GM18867 (cell line): ENCODE measurements at regions not wholly inside any gene's neighbourhood (a gene's known extent, or its start where the extent isn't known, plus 50 kb on each side); places are given as distances from the start of the nearest gene placed in this dataset.
A peak's percentile ranks its signal among the peaks of the same experiment; 100 is the strongest.
"Not testable (repeated sequence)": the region's sequence is repeated elsewhere in the genome, so short reads cannot be mapped to it uniquely, and the experiment has no call there.

Experiments
- ATAC-seq: cut with Tn5 transposase; IDR thresholded peaks from one replicate; pipeline ENCODE4 v1.9.1; 2021; ENCODE audit warnings: mild to moderate bottlenecking, moderate library complexity; ENCODE audit not compliant: unreplicated experiment

DNA sequence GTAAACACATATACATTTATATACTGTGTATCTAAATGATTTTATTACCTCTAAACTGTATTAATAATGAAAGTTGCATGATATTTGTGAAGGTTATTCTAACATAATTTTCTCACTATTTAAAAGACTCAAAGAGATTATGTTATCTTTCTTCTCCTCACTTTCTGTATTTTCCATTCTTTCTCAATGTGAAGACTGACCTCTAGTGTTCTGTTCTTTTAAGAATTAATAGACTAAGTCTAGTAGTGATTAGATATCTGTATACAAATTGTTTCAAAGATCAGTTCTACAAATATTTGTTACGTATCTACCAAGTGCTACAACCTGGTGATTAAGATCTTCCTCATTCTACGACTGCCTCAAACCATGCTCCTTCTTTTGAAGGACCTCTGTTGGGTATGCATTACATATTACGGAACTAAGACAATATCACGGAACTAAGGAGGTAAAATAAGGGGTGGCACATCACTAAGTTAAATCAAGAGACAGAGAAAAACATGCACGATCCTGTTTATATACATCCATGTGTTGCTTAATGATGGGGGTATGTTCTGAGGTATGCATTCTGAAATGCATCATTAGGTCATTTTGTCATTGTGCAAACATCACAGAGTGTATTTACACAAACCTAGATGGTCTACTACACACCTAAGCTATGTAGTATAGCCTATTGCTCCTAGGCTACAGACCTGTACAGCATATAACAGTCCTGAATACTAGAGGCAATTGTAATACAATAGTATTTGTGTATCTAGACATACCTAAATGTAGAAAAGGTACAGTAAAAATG lies 161.5 kb upstream of the KBTBD8 start:
- ATAC-seq, result no peak

DNA sequence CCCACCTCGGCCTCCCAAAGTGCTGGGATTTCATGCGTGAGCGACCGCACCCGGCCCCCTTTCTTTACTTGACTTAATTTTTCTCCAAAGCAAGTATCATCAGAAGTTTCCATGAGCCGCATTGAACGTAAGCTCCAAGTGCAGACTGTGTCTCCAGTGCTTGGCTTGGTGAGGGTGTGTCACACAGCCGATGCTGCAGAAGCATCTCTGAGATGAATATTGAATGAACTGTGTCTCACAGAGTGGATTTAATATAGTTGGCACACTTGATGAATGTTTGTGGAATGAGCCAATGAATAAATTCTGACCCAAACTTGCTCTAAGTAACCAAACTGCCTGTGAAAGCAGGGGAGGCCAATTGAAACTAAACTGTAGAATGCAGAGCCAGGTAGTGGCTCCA lies 159.4 kb upstream of the KBTBD8 start:
- ATAC-seq, result no peak

DNA sequence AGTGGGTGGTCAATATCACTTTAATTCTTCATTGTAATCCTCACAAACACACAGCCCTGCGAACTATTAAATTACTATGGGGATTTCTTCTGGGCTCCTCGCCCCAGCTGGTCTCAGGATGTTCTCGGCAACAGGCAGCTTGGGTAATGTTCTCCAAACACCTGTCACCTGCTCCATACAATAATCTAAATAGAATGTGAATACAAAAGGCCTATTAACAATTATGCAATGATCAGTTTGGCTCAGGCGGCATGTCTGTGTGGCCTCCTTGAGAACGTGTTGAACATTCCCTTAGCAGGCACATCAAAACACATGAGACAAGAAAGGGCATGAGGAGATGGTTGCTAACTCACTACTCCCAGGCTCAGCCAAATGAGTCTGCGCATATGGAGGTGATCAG lies 158.6 kb upstream of the KBTBD8 start:
- ATAC-seq, result no peak

DNA sequence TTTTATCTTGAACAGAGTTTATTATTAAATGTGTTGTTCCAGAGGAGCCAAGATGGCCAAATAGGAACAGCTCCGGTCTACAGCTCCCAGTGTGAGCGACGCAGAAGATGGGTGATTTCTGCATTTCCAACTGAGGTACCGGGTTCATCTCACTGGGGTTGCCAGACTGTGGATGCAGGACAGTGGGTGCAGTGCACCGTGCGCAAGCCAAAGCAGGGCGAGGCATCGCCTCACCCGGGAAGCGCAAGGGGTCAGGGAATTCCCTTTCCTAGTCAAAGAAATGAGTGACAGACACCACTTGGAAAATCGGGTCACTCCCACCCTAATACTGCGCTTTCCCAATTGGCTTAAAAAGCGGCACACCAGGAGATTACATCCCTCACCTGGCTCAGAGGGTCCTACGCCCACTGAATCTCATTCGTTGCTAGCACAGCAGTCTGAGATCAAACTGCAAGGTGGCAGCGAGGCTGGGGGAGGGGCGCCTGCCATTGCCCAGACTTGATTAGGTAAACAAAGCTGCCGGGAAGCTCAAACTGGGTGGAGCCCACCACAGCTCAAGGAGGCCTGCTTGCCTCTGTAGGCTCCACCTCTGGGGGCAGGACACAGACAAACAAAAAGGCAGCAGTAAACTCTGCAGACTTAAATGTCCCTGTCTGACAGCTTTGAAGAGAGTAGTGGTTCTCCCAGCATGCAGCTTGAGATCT lies 155.2 kb upstream of the KBTBD8 start:
- ATAC-seq, result not testable (repeated sequence)

DNA sequence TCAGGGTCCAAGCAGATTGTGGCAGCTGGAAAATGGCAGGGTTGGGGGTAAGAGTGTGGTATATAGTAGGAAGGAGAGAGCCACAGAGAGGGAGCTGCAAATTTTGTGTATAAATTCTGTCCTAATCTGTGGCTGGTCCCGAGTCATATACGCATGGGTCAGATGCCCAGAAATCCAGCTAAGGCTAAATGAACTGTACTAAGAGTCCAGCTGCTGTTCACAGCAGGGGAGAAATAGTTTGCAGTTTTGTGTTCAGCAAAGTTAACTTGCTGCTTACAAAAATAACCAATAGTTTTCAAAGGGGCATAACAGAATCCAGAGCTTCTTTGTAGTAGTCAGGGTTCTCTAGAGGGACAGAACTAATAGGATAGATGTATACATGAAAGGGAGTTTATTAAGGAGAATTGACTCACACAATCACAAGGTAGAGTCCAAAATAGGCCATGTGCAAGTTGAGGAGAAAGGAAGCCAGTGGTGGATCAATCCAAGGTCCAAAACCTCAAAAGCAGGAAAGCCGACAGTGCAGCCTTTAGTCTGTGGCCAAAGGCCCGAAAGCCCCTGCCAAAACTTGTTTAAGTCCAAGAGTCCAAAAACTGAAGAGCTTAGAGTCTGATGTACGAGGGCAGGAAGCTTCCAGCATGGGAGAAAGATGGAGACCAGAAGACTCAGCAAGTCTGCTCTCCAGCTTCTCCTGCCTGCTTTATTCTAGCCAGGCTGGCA lies 146.1 kb upstream of the KBTBD8 start:
- ATAC-seq, result no peak

DNA sequence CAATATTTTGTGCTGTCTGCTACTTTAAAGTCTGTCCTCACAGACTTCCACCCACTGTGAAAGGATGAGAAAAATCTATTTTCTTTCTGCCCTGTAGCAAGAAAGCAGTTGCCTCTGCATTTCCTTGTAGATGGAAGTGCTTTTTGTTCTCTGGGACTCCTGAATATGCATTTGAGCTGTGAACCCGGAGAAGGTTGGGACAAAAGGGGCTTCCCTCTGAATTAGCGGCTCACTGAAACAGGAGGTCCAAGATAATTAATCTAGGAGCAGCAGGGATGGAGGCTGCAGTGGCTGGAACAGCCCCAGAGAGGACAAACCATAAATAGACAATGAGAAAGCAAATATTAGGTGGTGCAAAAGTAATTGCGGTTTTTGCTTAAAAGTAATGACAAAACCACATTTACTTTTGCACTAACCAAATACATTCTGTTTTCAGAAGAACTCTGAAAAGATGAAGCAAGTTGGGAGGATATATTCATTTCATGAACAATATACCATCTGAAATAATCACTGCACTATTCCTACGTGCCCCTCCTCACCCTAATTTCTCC lies 143.4 kb upstream of the KBTBD8 start:
- ATAC-seq, result no peak

DNA sequence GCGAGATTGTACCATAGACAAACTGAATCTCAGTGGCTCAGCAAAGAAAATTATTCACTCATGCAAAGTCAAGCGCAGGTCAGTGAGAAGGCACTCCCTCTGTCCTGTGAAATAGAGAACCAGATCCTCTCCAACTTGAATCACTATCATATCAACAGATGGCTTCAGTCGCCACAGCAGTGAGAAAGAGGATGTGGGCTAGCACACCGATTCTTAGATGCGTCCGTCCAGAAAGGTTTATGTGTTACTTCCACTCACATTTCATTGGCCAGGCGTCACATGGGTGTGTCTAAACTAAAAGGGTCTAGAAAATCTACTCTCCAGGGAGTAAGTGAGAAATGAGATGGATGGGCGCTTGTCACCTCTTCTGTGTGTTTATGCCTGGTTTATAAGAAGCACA lies 141.6 kb upstream of the KBTBD8 start:
- ATAC-seq, result peak; percentile 97

DNA sequence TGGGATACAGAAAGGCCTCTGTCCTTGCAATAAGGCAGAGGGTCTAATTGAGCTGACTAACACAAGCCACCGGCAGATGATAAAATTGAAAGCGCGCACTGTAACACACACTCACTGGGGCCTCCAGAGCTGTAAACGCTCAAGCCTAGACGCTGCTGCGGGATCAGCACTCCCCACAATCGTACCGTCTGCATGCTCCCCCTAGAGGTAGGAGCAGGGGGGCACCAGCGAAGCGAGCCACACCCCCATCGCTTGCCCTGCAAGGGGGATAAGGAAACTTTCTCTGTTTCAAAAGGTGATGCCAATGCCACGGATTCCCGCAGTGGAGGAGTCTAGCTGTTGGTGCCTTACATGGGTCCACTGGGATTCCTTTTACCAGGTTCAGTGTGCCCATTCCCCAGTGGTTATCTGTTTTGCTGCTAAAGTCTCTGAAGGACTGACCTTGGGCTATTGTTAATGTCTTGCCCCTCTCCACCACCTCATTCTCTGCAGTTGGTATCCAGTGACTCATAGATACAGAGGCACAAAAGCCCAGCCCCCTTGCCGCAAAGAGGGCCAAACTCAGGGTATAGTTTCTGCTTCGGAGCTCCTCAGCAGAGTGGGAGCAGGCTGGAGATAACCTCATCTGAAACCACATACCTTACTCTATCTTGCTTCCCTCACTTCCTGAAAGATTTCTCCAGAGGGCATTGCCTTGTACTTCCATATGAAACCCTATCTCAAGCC lies 139.3 kb upstream of the KBTBD8 start:
- no peak for ATAC-seq

DNA sequence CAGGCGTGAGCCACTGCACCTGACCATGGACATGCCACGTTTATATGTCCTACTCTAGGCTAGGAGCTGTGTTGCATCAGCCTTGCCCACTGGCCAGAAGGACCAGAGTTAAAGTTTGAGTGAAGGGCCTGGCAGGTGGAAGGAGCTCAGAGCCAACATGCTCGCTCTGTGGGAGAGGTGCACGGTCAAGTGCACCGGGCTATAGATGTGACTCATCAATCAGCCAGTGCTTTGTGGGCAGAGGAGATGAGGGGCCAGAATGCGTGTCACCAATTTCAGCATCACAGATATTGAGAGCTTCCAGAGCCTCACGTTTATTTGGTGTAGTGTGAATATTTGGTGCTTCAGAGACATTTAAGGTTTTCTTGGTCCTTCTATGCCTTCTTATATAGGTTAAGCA lies 137.3 kb upstream of the KBTBD8 start:
- ATAC-seq, result no peak

DNA sequence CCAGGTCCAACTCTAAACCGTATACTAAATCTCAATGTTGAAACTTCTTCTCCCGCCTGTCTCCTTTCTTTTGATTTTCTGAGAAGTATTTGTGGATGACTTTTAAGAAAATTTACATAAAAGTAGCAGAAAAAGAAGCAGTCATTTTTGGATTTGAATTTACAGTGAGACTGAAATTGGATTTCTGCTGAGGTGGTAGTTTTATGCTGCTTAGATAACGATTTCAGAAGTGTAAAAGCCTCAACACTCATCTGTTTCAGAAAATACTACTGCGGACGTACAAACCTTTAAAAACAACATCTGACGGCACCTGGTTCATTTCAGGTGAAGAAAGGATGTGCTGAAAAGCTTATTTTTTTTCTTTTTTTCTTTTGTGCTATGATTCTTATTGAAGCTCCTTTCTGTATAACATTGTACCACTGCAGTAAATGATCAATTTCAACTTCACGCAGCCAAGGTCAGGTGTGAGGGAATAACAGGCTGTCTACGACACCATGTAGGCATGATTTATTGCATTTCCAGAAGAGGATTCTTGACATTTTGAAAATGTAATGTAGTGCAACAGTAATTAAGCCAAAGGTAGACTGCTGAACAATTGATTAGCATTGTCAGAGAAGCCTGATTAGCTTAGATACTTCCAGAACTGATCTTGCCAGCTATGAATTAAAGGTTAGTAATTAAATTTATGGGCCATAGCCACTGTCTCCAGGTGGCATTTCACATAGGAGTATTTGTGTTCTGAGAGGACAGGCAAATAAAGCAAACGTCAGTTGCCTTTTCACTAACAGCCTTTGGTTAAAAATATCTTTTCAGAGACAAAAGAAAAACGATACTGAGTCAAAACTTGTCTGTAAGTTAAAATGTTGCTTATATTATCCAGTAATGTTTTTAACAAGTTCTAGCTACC lies 134.6 kb upstream of the KBTBD8 start:
- peak; percentile 64 for ATAC-seq

DNA sequence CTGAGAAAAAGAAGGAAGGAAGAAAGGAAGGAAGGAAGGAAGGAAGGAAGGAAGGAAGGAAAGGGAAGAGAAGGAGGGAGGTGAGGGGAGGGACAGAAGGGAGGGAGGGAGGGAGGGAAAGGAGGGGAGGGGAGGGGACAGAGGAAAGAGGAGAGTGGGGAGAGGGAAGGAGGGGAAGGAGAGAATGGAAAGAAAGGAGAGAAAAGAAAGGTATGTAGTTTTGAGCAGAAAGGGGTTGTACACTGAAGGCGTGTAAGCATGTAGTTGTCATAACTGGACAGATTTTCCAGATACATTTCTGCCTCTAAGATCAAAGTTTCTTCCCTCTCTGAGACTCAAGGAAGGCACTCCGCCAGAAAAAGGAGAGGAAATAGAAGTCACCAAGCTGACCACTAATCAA lies 113.4 kb upstream of the KBTBD8 start:
- ATAC-seq, result no peak

DNA sequence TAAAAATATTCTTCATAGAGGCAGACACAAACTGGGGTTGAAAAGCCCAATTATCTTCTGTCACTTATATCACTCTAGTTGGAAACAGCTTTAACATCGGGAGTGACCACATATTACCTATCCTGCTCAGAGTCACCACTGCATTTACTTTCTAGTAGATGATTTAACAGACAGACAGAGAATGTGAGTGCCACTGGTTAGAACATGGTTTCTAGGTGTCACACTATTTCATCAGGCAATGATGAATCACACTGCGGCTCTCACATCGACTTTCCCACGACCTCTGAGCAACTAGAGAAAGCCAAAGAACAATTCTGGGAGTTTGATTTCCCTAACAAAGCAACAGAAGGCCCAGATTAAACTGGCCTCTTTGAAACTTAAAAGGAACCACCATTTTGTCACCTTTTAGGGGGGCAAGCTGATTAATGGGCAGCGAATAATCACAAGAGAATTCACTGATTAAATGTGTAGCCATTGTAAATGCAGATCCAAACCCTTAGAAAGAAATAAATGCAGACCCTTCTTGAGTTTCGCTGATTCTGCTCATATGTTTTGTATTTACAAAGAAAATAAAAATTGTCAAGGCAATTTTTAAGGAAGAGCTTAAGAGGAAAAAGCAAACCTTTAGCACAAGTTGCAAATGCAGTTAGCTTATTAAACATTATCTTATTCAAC lies 112.6 kb upstream of the KBTBD8 start:
- ATAC-seq, result peak; percentile 45

DNA sequence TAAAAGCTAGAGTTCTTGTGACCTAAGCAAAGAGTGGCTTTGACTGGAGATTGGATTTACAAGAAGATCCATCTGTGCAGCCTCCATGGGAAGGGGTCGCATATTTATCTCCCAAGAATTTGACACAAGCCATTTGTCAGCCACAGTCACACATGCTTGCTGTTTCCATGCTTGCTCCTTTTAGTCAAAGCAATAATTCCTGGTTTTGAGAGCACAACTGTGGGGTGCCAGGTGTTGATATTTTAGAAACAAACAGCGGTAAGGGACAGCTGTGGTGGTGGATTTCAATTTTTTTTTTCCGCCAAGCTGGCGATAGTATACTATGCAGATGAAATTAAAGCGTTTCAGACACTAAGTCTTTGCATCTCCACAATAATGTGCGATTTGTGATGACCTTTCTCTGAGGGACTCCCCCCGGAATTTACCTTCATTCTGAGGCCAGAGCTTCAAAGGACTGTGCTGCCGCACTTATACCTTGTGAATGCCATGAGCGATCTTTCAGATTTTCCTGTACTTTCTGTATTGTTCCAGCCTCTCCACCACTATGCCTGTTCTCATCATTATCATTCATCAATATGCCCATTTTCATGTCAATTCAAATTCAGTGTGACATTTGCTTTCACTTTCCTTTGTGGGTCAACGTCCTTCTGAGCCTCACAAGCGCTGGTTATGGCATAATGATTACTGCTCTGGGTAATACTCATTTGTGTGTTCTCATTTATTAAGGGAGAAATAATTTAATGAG lies 108.2 kb upstream of the KBTBD8 start:
- ATAC-seq, result no peak

DNA sequence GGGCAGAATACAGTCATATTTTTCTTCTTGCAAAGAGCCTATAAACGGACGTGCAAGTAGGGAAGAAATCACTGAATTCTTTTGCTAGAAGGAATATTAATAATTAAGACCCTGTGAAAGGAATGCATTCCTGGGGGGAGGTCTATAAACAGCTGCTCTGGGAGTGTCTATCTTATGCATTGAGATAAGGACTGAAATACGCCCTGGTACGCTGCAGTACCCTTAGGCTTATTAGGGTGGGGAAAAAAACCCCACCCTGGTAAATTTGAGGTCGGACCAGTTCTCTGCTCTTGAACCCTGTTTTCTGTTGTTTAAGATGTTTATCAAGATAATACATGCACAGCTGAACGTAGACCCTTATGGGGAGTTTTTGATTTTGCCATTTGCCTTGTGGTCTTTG lies 100.0 kb upstream of the KBTBD8 start:
- no peak for ATAC-seq

DNA sequence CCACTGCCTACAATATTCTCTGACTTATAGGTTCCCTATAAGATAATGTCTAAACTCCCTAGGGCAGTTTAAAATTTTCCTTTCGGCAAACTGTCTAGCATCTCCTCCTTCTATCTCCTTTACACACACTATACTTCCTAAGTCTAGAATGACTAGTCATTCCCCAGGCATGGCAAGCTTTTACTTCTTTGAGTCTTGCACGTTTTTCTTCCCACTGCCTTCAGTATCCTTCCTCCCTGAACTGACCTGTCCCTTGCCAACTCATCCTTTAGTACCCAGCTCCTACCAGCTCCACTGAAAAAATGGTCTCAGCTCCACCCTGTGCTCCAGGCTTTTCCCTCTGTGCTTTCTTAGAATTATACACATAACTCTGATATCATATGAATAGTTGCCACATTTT lies 93.8 kb upstream of the KBTBD8 start:
- no peak for ATAC-seq

DNA sequence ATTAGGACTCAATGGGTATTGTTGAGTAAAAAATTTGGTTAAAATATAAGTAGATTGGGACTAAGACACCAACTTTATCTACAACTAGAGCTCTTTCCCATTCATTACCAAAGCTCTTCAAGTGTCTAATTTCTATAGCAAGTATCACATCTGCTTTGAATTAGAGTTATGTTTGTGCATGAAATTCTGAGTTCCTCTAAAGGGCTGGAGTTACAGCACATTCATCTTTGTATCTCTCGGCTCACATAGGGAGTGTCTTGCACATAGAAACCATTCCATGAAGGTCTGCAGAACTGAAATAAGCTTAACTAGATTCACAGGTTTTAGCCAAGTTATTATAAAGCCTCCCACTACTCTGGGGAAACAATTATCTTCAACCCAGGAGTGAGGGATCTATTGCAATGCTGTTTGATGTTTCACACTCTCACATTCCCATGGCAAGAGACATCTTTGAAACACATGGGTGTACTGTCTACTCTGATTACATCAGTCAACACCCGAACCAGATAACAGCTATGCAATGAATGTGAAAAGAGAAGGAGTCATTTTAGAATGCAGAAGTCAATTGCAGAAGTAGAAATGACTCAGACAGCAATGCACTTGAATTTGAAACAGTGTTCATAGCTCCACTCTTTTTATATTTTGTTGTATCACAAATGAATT lies 93.1 kb upstream of the KBTBD8 start:
- no peak for ATAC-seq

DNA sequence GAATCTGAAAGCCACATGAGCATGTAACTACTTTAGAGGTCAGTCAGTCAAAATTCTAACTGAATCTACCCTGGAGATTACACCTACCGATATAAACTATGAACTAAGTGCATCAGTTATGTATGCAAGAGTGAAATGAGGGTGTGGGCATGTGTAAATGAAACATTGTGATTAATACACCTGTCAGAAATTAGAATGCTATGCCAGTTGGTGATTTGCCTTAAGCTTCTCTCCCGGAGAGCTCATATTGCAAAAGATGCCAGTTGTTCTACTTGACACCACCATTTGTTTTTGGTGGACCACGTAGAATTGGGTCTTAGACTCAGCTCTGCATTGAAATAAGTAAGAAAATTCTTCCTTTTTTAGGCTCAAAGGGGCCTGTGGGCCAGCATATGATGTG lies 91.0 kb upstream of the KBTBD8 start:
- ATAC-seq, result no peak
